Hepatocyte (in vitro differentiated cells): ENCODE measurements at regions not wholly inside any gene's neighbourhood (a gene's known extent, or its start where the extent isn't known, plus 50 kb on each side); places are given as distances from the start of the nearest gene placed in this dataset.

Experiments
- DNase-seq: peaks from one replicate; pipeline ENCODE4 v3.0.0-alpha.2; 2016; ENCODE audit warnings: low spot score
- H2AFZ ChIP-seq: fragments of 200-600 bp; sonication (generic); 2 replicates; pipeline ENCODE4 v1.6.0; 2016; ENCODE audit warnings: antibody characterized with exemption, mild to moderate bottlenecking
- H3K27ac ChIP-seq: fragments of 200-600 bp; sonication (generic); 2 replicates; pipeline ENCODE4 v1.5.1; 2016; ENCODE audit warnings: mild to moderate bottlenecking
- H3K27me3 ChIP-seq: fragments of 200-600 bp; sonication (generic); 2 replicates; pipeline ENCODE4 v1.6.1; 2016
- H3K36me3 ChIP-seq: fragments of 200-600 bp; sonication (generic); replicated peaks from 2 replicates; pipeline ENCODE4 v1.5.1; 2016; ENCODE audit warnings: low read depth; ENCODE audit not compliant: insufficient read depth
- H3K4me1 ChIP-seq: fragments of 200-600 bp; sonication (generic); 2 replicates; pipeline ENCODE4 v1.5.1; 2016; ENCODE audit warnings: mild to moderate bottlenecking, moderate library complexity; ENCODE audit not compliant: insufficient read depth
- H3K4me2 ChIP-seq: fragments of 200-600 bp; sonication (generic); 2 replicates; pipeline ENCODE4 v1.6.0; 2016
- H3K4me3 ChIP-seq: fragments of 200-600 bp; sonication (generic); 2 replicates; pipeline ENCODE4 v1.5.1; 2016; ENCODE audit warnings: mild to moderate bottlenecking
- H3K79me2 ChIP-seq: fragments of 200-600 bp; sonication (generic); 2 replicates; pipeline ENCODE4 v1.6.0; 2017; ENCODE audit warnings: mild to moderate bottlenecking
- H3K9me2 ChIP-seq: fragments of 200-600 bp; sonication (generic); replicated peaks from 2 replicates; pipeline ENCODE4 v1.6.0; 2017; ENCODE audit warnings: mild to moderate bottlenecking; ENCODE audit not compliant: insufficient read depth
- H3K9me3 ChIP-seq: fragments of 200-600 bp; sonication (generic); 2 replicates; pipeline ENCODE4 v1.5.1; 2016; ENCODE audit warnings: low read depth, mild to moderate bottlenecking
- H4K20me1 ChIP-seq: fragments of 200-600 bp; sonication (generic); 2 replicates; pipeline ENCODE4 v1.6.0; 2016; ENCODE audit warnings: mild to moderate bottlenecking; ENCODE audit not compliant: insufficient read depth, poor library complexity, severe bottlenecking
- EZH2 ChIP-seq: fragments of 200-600 bp; sonication (generic); IDR thresholded peaks from 2 replicates; pipeline ENCODE4 v1.6.1; 2016; ENCODE audit warnings: antibody characterized with exemption, mild to moderate bottlenecking, borderline replicate concordance
- EZH2phosphoT487 ChIP-seq: fragments of 200-600 bp; sonication (generic); IDR thresholded peaks from one replicate; pipeline ENCODE4 v1.6.1; 2018; ENCODE audit warnings: antibody characterized with exemption, mild to moderate bottlenecking, low read depth, moderate library complexity; ENCODE audit not compliant: unreplicated experiment, severe bottlenecking
- WGBS: methylation state at CpG from one replicate; pipeline ENCODE4 v1.1.6; 2016; ENCODE audit warnings: low lambda C conversion rate; ENCODE audit errors: missing lambda C conversion rate; 5-methylcytosine and 5-hydroxymethylcytosine counted together
- TF ChIP-seq, protein P1 (sequence below): fragments of 200-600 bp; sonication (generic); IDR thresholded peaks from 2 replicates; pipeline ENCODE4 v1.5.1; 2016; ENCODE audit warnings: antibody characterized with exemption, mild to moderate bottlenecking; ENCODE audit not compliant: poor library complexity

DNA sequence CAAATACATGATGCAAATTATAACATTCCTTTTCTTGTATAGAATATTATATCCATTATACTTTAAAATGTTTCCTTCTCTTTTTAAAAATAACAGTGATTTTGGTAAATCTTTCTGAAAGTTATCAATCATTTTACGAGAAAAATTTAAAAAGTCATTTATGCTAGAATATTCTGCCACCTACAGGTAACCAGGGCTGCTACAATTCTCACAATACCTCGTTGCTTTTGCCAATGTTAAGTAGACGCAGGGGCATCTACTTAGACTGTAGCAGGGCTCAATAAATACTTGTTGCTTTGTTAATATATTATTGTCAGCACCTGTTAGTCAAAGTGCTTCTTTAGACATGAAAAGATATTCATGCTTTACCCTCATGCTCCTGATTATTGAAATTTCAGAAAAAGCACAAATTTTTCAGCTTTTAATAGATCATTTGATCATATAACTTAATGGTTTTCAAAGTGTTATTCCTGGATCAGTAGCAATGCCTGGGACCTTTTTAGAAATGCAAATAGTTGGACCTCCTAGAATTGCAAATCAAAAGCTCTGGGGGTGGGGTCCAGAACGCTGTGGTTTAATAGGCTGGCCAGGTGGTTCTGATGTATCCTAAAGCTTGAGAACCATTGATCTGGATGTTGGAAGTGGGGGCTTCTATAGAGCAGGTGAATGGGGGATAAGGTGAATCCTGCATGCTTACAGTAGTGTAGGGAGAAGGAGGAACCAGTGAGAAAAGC lies 223.6 kb upstream of the PDZRN3 start:
- Histone ChIP-seq H3K4me1 (no peaks in the 10 kb centered on the region), H3K9me3 (no peaks in the 10 kb centered on the region), H4K20me1 (no peaks in the 10 kb centered on the region), H2AFZ (no peak overlapping the region), H3K9me2 (no peaks in the 10 kb centered on the region), H3K4me3 (no peak overlapping the region), H3K4me2 (no peak overlapping the region), H3K36me3 (no peaks in the 10 kb centered on the region), H3K27me3 (no peaks in the 10 kb centered on the region), H3K79me2 (no peaks in the 10 kb centered on the region), H3K27ac (no peak overlapping the region)
- 26% methylated on average over 4 of the region's 4 CpGs for WGBS
- peak; percentile 66 for DNase-seq
- TF ChIP-seq, protein P1, sequence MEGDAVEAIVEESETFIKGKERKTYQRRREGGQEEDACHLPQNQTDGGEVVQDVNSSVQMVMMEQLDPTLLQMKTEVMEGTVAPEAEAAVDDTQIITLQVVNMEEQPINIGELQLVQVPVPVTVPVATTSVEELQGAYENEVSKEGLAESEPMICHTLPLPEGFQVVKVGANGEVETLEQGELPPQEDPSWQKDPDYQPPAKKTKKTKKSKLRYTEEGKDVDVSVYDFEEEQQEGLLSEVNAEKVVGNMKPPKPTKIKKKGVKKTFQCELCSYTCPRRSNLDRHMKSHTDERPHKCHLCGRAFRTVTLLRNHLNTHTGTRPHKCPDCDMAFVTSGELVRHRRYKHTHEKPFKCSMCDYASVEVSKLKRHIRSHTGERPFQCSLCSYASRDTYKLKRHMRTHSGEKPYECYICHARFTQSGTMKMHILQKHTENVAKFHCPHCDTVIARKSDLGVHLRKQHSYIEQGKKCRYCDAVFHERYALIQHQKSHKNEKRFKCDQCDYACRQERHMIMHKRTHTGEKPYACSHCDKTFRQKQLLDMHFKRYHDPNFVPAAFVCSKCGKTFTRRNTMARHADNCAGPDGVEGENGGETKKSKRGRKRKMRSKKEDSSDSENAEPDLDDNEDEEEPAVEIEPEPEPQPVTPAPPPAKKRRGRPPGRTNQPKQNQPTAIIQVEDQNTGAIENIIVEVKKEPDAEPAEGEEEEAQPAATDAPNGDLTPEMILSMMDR, result peak; percentile 90
- no peak for TF ChIP-seq EZH2

DNA sequence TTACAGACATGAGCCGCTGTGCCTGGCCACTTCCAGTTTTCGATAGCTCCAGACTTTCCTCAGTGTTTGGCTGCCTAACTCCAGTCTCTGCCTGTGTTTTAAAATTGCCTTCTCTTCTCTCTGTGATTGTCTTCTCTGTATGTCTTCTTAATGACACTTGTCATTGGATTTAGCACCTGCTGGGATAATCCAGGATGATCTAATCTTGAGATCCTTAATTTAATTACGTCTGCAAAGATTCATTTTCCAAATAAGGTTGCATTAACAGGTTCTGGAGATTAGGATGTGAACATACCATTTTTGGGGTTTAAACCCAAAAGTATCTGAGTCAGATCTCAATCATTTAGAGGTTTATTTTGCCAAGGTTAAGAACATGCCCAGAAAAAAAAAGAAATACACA lies 222.2 kb upstream of the PDZRN3 start:
- Histone ChIP-seq H3K9me3 (no peaks in the 10 kb centered on the region), H3K36me3 (no peaks in the 10 kb centered on the region), H3K4me3 (no peak overlapping the region), H3K79me2 (no peaks in the 10 kb centered on the region), H2AFZ (no peak overlapping the region), H3K27me3 (no peaks in the 10 kb centered on the region), H3K9me2 (no peaks in the 10 kb centered on the region), H3K4me2 (no peak overlapping the region), H4K20me1 (no peaks in the 10 kb centered on the region), H3K4me1 (no peaks in the 10 kb centered on the region), H3K27ac (no peak overlapping the region)
- DNase-seq, result no peak
- TF ChIP-seq EZH2phosphoT487, result no peak
- no peak for TF ChIP-seq EZH2
- TF ChIP-seq, protein P1, result no peak
- WGBS, result 94% methylated on average over 3 of the region's 3 CpGs

DNA sequence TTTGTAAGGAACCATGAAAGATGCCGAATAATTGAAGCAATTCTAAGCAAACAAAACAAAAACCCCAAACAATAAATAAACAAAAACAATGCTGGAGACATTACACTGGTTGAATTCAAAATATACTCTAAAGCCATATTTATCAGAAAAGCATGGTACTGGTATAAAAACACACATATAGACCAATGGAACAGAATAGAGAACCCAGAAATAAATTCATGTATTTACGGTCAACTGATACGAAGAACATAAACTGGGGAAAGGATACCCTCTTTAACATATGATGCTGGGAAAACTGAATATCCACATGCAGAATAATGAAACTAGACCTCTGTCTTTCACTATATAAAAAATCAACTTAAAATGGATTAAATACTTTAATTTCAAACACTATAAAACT lies 214.3 kb upstream of the PDZRN3 start:
- Histone ChIP-seq H3K9me2 (no peaks in the 10 kb centered on the region), H3K4me3 (no peak overlapping the region), H3K36me3 (no peaks in the 10 kb centered on the region), H3K4me1 (no peaks in the 10 kb centered on the region), H3K9me3 (peaks cover 23% of the 10 kb centered on the region), H4K20me1 (no peaks in the 10 kb centered on the region), H3K4me2 (no peak overlapping the region), H3K79me2 (no peaks in the 10 kb centered on the region), H3K27ac (no peak overlapping the region), H2AFZ (no peak overlapping the region), H3K27me3 (no peaks in the 10 kb centered on the region)
- no peak for DNase-seq
- 86% methylated on average over 3 of the region's 3 CpGs for WGBS
- TF ChIP-seq EZH2, result no peak
- TF ChIP-seq EZH2phosphoT487, result no peak
- TF ChIP-seq, protein P1, result no peak

DNA sequence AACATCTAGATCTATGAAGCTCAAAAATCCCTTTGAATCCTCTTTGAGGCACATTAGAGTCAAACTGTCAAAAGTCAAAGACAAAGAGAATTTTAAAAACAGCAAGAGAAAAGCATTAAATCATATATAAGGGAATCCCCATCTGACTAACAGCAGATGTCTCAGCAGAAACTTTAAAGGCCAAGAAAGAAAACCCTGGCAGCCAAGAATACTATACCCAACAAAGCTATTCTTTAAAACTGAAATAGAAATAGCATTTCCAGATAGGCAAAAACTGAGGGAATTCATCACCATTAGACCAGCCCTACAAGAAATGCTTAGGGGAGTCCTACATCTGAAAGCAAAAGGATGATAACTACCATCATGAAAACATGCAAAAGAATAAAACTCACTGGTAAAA lies 211.2 kb upstream of the PDZRN3 start:
- H3K9me3 ChIP-seq, result peaks cover 23% of the 10 kb centered on the region
- no peaks in the 10 kb centered on the region for H4K20me1 ChIP-seq
- no peaks in the 10 kb centered on the region for H3K27me3 ChIP-seq

More for the DNA sequence above, 211.2 kb upstream of the PDZRN3 start:
- H2AFZ ChIP-seq, result no peak overlapping the region
- no peak overlapping the region for H3K4me3 ChIP-seq
- no peak for DNase-seq
- H3K9me2 ChIP-seq, result no peaks in the 10 kb centered on the region
- no peak overlapping the region for H3K4me2 ChIP-seq
- TF ChIP-seq, protein P1, result no peak
- TF ChIP-seq EZH2phosphoT487 (no peak), EZH2 (no peak)
- H3K79me2 ChIP-seq, result no peaks in the 10 kb centered on the region
- H3K27ac ChIP-seq, result no peak overlapping the region
- H3K36me3 ChIP-seq, result no peaks in the 10 kb centered on the region
- H3K4me1 ChIP-seq, result no peaks in the 10 kb centered on the region
